HG03521 (cell line): ENCODE measurements at regions not wholly inside any gene's neighbourhood (a gene's known extent, or its start where the extent isn't known, plus 50 kb on each side); places are given as distances from the start of the nearest gene placed in this dataset.

Source experiments
- ATAC-seq: cut with Tn5 transposase; IDR thresholded peaks from one replicate; pipeline ENCODE4 v1.9.1; 2021; ENCODE audit warnings: mild to moderate bottlenecking, moderate library complexity; ENCODE audit not compliant: unreplicated experiment

- ATAC-seq = no peak
Observed at GRCh38 chr14:31964490-31964889, 112.6 kb upstream of the ARHGAP5 start.

GRCh38 chr14:31965071-31965734, 111.9 kb upstream of the ARHGAP5 start:
- no peak for ATAC-seq

- no peak for ATAC-seq
Observed at GRCh38 chr14:31965735-31966598, 111.1 kb upstream of the ARHGAP5 start.

GRCh38 chr14:31966896-31967668, 110.0 kb upstream of the ARHGAP5 start:
- no peak for ATAC-seq

GRCh38 chr14:31967669-31967975, 109.5 kb upstream of the ARHGAP5 start:
- no peak for ATAC-seq

- ATAC-seq = no peak
Observed at GRCh38 chr14:31968107-31968810, 108.8 kb upstream of the ARHGAP5 start.

- no peak for ATAC-seq
Observed at GRCh38 chr14:31968956-31969698, 108.0 kb upstream of the ARHGAP5 start.

- ATAC-seq = no peak
Observed at GRCh38 chr14:31969699-31970240, 107.3 kb upstream of the ARHGAP5 start.

- ATAC-seq = no peak
Observed at GRCh38 chr14:31970744-31971143, 106.4 kb upstream of the ARHGAP5 start.

- no peak for ATAC-seq
Observed at GRCh38 chr14:31971612-31972011, 105.5 kb upstream of the ARHGAP5 start.

- no peak for ATAC-seq
Observed at GRCh38 chr14:31977001-31977556, 100.0 kb upstream of the ARHGAP5 start.

- ATAC-seq = no peak
Observed at GRCh38 chr14:31978423-31978822, 98.7 kb upstream of the ARHGAP5 start.

- ATAC-seq = no peak
Observed at GRCh38 chr14:31982642-31983041, 94.5 kb upstream of the ARHGAP5 start.

GRCh38 chr14:31986405-31986804, 90.7 kb upstream of the ARHGAP5 start:
- no peak for ATAC-seq

- ATAC-seq = no peak
Observed at GRCh38 chr14:31987721-31988120, 89.4 kb upstream of the ARHGAP5 start.

GRCh38 chr14:31988244-31988643, 88.9 kb upstream of the ARHGAP5 start:
- ATAC-seq = no peak

GRCh38 chr14:31990183-31990857, 86.8 kb upstream of the ARHGAP5 start:
- ATAC-seq = no peak

GRCh38 chr14:31990926-31991572, 86.1 kb upstream of the ARHGAP5 start:
- ATAC-seq = no peak

- no peak for ATAC-seq
Observed at GRCh38 chr14:31992011-31992447, 85.1 kb upstream of the ARHGAP5 start.
